NAMALWA (cell line): ENCODE measurements at regions not wholly inside any gene's neighbourhood (a gene's known extent, or its start where the extent isn't known, plus 50 kb on each side); places are given as distances from the start of the nearest gene placed in this dataset.
A peak's percentile ranks its signal among the peaks of the same experiment; 100 is the strongest.

ENCODE experiments used
- DNase-seq: peaks from one replicate; pipeline ENCODE4 v3.0.0-alpha.2; 2015; ENCODE audit warnings: low spot score

GRCh38 chr22:25350551-25350971 is 131.1 kb downstream of the CRYBB2 start:
- no peak for DNase-seq

- DNase-seq = no peak
Measured at GRCh38 chr22:25351631-25352293, 132.3 kb downstream of the CRYBB2 start.

DNA sequence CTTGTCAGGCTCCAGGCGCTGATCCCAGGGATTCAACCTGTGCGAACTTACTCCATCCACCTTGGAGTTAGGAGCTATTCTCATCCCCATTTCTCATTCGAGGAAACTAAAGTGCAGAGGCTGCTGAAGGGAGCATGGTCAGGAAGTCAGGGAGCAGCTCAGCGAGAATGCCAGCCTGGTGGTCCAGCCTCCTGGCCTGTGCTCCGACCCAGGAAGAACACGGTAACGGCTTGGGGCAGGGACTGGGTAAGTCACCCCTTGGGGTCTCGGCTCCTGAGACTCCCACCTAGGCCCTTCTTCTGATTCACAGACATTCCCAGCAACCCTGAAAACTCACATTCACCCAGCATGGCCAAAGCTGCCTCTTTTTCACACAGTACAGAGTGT is 132.8 kb downstream of the CRYBB2 start:
- DNase-seq = no peak

DNA sequence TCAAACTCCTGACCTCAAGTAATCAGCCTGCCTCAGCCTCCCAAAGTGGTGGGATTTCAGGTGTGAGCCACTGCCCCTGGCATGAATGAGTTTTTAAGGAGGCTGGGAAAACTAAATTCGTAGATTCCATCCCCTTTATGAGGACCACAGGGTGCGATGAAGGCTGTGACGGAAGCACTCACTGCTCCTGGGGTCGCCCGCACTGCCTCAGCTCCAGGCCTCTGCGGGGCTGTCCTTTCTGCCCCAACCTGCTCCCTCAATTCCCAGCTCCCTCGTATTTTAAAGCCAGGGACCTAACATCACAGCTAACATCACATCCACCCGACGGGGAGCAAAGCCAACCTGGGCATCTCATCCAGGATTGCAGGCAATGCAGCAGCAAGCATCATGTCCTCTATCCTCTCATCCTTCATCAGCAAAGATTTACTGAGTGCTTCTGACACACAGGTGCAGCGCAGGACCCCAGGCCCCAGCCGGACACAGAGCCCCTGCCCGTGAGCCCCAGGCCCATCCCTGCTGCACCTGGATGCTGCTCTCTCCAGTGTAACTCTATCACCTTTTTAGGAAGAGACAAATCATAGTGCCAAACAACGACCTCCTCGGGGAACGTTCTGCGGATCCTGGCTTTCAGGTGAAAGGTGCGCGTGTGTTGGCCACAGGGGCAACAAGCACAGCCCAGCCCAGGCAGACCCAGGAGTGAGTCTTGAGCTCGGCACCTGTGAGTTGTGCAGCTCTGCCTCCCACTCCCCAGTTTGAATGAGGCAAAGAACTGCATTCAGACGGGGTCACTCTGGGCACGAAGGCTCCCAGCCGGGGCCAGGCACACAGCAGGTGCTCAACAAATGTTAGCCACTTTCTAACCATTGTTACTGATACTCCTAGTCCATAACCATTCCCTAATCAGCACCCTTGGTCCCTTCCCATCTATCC is 134.3 kb downstream of the CRYBB2 start:
- DNase-seq = no peak

- no peak for DNase-seq
Measured at GRCh38 chr22:25354456-25354855, 135.0 kb downstream of the CRYBB2 start.

GRCh38 chr22:25357132-25357455 is 137.7 kb downstream of the CRYBB2 start:
- no peak for DNase-seq

- no peak for DNase-seq
Measured at GRCh38 chr22:25357606-25358420, 138.4 kb downstream of the CRYBB2 start.

DNA sequence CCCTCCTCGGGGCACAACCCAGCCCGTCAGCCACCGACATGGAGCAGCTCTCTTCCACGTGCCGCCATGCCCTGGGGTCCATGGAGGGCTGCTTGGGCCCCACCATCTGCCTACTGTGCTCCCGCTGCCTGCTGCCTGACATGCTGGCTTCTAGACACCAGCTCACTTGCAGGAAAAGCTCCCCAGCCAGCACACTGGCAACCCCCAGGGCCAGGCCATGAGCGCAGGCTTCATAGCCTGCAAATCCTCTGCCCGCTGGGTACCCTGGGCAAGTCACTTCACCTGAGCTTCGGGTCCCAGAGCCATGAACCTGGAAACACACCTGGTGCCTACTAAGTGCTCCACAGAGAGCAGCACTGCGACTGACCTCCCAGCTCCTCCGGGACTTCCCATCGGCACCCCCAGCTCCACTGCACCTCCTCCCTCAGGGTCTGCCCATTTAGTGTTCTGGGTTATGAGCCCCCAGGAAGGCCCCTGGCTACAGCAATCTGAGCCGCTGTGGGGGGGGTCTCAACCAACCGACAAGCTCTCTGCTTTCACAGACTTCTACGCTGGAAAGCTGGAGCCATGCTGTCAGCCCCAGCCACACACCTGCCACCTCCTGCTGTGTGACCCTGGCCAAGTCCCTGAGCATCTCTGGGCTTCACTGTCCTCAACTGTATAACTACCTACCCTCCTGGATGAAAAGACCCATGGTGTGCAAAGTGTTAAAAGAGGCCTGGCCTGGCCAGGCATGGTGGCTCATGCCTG is 139.2 kb downstream of the CRYBB2 start:
- no peak for DNase-seq

- DNase-seq = no peak
Measured at GRCh38 chr22:25359601-25360261, 140.3 kb downstream of the CRYBB2 start.

DNA sequence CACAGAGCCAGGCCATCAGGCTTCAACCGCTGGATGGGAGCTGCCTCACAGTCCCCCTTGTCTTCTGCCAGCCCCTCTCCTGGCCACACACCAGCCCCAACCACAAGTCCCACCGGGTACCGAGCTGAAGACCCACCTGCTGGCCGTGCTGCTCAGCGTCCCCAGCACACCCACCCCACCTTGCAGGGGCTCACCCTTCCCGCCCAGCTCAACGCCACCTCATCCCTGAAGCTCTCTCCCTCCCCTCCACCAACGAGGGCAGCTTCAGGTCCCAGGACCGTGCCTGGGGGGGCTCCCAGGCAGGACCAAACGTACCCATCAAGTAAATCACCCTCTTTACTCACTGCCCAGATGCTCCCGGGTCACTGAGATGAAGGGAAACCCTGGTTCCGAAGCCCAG is 141.0 kb downstream of the CRYBB2 start:
- no peak for DNase-seq

GRCh38 chr22:25360891-25361645 is 141.6 kb downstream of the CRYBB2 start:
- DNase-seq = no peak

GRCh38 chr22:25361899-25362214 is 142.4 kb downstream of the CRYBB2 start:
- no peak for DNase-seq

DNA sequence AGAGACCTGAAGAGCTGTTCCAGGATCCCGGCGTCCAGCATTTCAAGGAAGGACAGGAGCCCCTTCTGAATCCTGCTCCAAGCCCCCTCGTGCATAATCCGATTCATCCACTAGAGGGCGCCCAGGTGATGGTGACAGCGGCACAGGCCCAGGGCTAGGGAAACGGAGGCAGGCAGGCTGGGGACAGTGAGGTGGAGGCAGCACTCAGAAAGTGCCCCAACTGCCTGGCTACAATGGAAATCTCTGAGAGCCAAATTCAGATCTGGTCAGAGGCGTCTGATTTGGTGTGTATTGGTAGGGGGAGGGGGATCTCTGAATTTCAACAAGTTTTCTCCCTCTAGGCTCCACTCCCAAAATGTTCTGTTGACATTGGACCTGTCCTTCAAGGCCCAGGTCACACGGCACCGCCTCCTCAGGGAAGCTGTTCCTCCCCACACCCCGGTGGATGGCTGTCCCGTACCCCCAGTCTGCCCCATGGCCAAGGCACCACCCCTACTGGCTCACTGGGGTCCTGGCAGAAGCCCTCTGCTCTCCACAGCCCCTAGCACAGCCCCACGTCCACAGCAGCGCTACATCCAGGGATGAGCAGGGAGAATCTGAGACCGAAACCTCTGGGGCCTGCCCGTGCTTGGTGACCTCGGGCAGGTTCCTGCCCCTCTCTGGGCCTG is 142.9 kb downstream of the CRYBB2 start:
- peak; percentile 70 for DNase-seq

DNA sequence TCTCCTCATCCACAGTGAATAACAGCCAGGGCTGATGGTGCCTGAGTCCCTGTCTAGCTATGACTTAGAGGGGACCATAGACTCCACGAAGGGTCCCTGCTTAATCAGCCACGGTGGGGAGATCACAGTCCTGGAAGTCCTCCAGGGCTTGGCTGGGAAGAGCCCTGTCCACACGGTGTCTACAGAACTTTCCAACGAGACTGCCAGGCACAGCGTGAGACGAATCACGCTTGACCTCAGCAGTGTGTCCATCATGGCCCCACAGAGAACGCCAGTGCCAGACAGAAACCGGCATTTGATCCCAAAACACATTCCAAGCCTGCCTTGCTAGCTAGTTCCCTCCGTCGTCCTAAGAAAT is 143.4 kb downstream of the CRYBB2 start:
- no peak for DNase-seq

- no peak for DNase-seq
Measured at GRCh38 chr22:25363474-25363873, 144.0 kb downstream of the CRYBB2 start.

- no peak for DNase-seq
Measured at GRCh38 chr22:25364281-25364680, 144.8 kb downstream of the CRYBB2 start.

DNA sequence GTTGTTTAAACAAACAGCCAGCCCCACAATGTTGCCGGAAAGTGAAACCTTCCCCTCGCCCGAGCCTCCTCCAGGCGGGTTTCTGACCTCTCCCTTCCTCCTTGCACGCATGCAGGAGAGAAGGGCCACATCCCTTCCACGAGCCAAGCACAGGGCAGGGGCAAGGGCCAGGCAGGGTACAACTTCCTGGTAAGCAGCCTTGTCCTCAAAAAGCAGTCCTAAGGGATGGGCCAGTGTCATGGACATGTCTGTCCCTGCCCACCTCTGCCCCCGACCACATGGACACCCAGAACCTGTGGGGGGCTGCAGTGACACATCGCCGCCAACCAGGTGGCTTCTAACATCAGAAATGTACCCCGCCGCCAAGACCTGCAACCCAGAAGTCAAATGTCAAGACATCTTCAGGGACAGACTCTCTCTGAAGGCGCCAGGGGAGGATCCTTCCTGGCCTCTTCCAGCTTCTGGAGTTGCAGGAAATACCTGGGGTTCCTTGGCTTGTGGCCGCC is 145.3 kb downstream of the CRYBB2 start:
- DNase-seq = no peak

- no peak for DNase-seq
Measured at GRCh38 chr22:25365491-25366261, 146.2 kb downstream of the CRYBB2 start.

DNA sequence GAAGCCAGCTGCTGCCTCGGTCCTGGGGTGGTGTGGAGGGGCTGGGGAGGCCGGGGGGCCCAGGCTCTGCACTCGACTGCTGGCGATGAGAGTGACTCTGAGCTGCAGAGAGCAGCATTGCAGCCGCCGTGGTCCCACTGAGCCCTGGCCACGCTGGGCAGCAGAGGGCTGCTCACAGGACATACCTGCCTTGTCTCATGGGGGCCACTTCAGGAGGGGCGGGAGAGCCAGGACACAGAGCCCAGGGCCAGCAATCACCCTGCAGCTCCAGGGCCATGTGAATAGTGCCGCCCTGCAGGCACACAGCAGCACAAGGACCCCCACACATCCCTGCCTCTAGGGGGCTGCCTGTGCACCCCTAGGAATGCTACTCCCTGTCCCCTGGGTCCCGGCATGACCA is 147.0 kb downstream of the CRYBB2 start:
- DNase-seq = no peak
